ENCODE measurements at regions not wholly inside any gene's neighbourhood (a gene's known extent, or its start where the extent isn't known, plus 50 kb on each side); places are given as distances from the start of the nearest gene placed in this dataset.

DNA sequence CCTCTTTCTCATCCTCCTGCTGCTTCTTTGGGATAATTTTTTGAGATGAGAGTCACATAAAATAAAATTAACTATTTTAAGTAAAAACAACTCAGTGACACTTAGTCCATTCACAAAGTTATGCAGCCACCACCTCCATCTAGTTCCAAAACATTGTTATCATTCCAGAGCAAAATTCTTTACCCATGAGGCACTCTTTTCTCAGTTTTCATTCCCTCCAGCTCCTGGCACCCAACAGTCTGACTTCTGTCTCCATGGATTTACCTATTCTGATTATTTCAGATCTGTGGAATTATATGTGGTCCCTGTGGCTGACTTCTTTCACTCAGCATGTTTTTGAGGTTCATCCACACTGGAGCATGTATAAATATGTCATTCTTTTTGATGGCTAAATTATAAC lies 239.9 kb upstream of the DYNLRB2 start:
- no peak for DNase-seq (ENCODE audit: low read depth)

DNA sequence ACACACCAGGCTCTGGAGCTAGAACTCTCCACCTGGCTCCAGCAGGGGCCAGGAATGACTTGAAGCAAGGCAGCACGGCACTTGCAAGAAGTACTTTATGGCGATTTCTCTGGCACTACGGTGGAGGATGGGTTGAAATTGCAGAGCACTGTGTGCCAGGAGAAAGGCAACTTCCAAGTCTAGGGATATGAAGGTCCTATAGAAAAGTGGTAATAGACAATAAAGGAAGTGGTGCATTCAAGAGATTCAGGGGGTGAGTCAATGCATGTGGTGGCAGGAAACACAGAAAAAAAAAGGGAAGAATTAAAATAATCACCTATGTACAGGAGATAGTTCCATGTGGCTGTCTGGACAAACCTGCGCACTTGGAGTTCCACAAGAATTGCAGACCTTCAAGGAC lies 240.3 kb upstream of the DYNLRB2 start:
- DNase-seq (ENCODE audit: low read depth): no peak

DNA sequence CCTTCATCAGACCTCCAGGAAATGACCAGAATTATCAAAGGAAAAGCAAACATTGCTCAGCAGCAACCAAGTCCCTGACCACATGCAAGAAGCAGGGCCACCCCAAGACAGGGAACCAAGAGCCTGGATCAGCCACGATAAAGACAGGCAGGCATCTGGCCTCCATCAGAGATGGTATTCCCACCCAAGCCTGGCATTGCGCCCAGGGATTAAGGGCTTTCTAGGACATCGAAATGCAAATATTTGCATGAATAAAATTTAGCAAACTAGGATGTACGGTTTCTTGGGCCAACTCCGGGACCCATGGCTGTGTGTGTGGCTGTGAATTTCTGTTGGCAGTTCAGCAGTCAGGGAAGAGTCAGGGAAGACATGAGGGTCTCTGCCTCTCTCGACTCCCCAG lies 241.4 kb upstream of the DYNLRB2 start:
- DNase-seq (ENCODE audit: low read depth): no peak

DNA sequence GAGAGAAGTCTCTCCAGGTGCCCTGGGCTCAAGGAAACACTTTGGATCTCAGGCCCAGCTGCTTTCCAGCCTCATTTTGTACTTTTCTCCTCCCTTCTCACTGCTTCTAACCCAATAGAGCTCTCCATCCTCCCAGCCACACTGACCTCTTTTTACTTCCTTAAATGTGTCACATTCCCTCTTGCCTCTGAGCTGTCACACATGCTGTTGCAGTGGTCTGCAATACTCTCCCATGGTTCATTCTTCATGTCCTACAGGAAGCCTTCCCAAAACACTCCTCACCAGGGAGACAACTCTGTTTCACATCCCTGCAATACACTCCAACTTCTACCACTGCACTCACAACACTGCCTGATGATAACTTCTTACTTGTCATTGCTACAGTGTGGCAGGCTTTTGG lies 242.1 kb upstream of the DYNLRB2 start:
- no peak for DNase-seq (ENCODE audit: low read depth)

DNA sequence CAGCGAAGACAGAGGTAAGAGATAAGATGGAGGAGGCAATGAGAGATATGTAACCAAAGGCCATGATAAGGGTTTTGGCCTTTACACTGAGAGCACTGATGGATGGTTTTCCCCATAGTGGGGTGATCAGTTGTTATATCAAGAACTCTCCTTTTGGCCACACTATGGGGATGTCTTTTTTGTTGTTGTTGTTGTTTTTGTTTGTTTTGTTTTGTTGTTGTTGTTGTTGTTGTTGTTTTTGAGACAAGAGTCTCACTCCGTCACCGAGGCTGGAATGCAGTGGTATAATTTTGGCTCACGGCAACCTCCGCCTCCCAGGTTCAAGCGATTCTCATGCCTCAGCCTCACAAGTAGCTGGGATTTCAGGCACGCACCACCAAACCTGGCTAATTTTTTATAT lies 244.8 kb upstream of the DYNLRB2 start:
- DNase-seq (ENCODE audit: low read depth): no peak

DNA sequence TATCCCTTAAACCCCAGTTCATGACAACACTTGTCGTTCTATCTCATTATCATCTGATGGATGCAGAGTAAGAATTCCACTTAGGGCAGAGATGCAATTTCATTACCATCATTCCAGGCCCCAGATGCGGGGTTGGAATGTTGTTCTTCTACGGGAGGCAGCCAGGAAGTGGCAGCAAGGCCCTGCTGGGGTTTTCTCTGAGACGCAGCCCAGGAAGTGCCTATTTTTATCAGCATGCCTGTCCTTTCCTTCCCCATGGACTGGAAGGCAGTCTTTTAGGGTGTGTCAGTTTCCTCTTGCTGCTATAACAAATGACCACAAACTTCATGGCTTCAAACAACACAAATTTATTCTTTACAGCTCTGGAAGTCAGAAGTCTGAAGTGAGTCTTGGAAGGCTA lies 246.6 kb upstream of the DYNLRB2 start:
- DNase-seq (ENCODE audit: low read depth): no peak

DNA sequence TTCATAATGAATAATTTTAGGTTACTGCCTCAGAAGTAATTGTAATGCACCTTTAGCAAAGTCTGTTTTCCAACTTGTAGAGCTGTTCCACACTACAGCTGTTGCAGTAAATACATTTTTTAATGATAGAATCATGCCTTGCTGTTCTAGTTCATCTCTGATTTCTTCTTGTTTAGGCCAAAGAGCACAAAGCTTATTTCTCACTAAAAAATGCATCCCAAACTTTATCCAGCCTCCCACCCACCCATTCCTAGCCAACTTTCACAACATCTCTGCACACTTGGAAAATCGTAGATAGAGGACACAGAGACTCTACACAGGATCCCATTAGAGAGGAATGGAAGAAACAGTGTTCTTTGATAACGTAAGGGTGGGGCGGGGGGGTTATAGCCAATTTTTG lies 252.2 kb upstream of the DYNLRB2 start:
- DNase-seq (ENCODE audit: low read depth): no peak

DNA sequence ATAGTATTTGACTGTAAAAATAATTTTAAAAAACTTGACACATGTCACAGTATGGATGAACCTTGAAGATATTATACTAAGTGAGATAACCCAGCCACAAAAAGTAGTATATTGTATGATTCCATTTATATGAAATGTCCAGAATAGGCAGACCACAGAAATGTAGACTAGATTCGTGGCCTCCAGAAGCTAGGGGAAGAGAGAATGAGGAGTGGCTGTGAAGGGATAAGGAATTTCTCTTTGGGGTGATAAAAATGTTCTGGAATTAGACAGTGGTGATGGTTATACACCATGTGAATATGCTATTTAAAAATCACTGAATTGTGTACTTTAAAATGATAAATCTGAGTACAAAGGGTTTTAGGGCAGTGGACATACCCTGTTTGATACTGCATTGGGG lies 253.1 kb upstream of the DYNLRB2 start:
- no peak for DNase-seq (ENCODE audit: low read depth)

DNA sequence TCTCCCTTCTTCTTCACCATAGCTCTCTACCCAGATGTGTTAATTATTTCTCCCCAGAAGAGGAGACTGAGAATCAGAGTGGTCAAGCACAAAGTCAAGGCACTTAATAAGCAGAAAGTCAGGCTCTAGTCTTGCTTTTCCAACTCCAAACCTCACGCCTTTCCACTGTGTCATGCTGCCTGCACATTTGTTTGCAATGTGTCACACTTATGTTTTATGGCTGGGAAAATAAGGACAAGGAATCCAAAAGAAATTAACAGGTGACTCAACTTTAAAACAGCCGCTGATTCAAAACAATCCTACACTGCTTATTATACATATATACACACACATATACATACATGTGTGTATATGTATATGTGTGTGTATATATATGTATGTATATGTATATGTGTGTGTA lies 255.7 kb upstream of the DYNLRB2 start:
- no peak for DNase-seq (ENCODE audit: low read depth)

DNA sequence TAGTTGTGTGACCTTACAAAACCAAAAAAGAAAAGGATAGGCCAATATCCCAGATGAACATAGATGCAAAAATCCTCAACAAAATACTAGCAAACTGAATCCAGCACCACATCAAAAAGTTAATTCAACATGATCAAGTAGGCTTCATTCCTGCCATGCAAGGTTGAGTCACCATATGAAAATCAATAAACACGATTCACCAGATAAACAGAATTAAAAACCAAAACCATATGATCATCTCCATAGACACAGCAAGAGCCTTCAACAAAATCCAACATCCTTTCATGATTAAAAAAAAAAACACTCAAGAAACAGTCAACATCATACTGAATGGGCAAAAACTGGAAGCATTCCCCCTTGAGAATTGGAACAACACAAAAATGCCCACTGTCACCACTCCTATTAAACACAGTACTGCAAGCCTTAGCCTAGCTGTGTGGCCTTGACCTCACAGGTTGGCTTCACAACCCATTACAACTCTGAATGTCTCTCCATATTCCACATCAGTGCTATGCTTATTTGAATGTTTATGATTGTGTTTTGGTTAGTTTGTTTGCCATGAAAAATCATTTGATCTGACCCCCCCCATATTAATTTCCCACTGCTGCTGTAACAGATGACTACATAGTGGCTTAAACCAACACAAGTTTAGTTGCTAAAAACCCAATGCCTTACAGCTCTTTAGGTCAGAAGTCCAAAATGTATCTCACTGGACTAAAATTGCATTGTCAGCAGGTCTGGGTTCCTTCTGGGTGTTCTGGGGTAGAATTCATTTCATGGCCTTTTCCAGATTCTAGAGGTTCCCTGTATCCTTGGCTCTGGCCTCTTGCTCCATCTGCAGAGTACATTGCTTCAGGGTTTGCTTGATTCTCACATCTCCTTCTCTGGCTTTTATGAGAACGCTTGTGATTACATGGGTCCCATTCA lies 257.1 kb upstream of the DYNLRB2 start:
- DNase-seq (ENCODE audit: low read depth): no peak

DNA sequence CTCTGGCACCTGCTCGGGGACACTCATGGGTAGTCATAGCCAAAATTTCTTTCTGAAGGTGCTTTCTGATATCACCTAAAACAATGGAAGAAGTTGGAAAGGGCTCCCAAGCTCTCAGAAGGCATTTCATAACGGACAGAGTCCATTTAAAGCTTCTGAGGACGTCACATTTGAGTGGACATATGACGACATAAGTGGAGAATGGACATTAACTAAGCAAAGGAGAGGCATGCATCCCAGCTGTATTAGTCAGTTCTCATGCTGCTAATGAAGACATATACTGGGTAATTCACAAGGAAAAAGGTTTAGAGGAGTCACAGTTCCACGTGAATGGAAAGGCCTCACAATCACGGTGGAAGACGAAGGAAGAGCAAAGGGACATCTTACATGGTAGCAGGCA lies 260.2 kb upstream of the DYNLRB2 start:
- no peak for DNase-seq (ENCODE audit: low read depth)

DNA sequence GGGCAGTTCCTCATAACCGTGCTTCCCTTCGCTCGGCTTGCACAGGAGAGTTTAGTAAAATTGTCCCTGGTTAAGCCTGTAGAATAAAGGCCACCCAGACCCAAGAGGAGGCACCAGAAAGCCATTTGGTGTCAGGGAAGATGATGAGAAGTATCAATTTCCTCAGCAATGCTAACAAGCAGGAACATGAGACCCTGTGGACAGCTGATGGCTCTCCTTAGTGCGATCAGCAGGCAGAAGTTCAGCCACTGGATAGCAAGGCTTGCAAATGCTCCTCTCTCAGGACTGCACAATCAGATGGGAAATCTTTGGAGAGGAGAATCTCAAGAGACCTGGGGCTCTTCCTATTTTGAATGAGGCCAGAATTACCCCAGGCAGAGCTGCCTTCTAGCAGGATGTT lies 261.1 kb upstream of the DYNLRB2 start:
- DNase-seq (ENCODE audit: low read depth): no peak

DNA sequence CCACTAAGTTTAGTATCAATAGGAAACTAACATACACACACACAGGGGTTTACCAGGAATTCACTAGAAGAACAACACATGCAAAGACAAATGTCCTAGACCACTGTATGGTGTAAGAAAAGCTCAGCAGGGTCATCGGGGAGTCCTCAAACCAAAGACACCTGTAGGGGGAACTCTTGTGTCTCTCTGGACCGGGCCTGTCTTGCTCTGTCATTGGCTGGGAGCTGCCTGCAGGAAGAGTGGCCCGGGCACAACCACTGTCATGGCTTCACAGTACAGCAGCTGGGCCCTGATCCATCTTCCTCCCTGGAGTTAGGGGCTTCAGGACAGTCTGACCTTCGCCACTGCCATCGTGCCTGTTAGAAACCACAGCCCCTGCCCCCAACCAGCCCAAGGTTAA lies 263.6 kb upstream of the DYNLRB2 start:
- no peak for DNase-seq (ENCODE audit: low read depth)

DNA sequence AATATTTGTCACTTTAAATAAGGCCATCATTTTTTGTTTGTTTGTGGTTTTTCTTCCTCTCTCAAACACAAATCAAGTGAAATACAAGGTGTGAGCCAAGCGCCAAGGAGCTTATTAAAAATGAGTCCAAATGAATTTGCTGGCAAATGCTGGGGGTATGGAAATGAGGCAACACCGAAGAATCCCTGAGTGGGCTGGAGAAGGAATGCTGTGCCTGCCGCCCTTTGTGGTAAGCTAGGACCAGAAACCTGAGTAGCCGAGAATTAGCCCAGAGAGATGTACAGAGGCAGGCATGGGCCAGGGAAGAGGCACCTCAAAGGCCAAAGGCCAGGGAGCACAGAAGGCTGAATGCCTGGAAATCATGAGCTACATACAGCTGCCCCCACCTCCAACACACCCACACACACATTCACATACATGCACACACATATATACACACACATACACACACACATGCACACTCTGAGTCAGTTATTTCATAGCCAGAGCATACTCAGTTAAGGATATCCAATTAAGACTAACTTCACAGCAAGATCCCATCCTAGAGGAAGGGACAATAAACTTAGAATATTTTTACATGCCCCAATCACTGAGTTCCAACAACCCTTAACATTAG lies 266.1 kb upstream of the DYNLRB2 start:
- DNase-seq (ENCODE audit: low read depth): no peak

DNA sequence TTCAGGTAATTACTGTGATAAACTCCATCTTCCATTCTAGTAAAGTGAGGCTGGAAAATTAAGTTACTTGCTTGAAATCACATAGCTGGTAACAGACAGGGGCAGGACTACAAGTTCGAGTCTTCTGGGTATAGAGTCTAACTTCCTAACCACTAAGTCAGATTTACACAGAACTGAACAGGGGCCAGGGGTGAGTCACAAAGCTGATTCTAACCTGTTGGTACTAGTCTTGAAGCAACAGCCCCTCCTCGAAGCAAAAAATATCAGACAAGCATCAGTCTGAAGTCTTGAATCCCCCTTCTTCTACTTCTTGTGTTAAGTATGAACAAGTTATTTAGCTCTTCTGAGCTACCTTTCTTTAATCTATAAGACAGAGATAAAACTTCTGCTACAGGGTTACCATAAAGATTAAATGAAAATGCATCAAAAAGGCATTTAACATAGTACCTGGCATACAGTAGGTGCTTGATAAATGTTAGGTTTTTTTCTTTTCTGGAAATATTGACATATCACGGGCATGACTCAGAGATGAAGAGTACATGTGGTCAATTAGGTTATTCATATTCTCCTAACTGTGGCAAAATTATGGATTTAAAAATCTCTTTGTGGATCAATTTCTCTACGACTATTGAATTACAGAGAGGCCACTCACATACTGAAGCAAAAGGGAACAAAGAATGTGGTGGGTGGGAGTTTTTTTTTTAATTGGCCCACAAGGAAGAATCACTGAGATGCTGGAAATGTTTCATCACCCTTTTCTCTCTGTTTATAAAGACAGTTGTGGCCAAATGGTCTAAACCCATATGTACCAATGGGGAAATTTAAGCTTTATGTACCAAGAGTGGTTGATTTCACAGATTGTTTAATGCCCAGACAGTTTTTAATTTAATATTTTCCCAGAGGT lies 266.9 kb upstream of the DYNLRB2 start:
- DNase-seq (ENCODE audit: low read depth): no peak

DNA sequence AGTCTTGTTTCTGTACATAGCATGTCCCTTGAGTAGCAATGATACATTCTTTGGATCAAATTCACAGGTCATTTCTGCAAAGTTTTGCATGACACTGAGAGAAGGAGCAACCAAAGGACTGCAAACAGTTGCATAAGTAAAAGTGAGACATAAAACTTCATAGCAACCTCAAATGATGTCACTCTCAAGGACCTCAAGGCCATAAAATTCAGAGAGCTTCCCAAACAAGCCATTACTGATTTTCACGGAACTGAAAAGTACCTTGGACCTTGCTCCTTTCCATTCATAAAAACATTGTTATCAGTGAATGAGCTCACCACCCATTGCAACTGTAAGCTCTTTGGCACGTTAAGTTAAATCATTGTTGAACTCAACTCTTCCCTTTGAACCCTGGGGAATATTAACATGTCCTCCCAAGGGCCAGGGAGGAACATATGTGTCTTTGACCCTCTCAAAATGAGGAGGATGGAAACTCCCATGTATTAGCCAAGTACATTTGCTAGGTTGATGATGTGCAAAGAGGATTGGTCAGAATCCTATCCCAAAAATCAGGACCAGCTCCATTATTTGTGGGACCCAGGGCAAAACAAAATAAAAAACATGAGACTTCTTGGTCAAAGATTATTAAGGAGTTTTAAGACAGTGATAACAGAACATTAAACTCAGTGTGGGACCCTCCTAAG lies 275.0 kb upstream of the DYNLRB2 start:
- DNase-seq (ENCODE audit: low read depth): no peak

DNA sequence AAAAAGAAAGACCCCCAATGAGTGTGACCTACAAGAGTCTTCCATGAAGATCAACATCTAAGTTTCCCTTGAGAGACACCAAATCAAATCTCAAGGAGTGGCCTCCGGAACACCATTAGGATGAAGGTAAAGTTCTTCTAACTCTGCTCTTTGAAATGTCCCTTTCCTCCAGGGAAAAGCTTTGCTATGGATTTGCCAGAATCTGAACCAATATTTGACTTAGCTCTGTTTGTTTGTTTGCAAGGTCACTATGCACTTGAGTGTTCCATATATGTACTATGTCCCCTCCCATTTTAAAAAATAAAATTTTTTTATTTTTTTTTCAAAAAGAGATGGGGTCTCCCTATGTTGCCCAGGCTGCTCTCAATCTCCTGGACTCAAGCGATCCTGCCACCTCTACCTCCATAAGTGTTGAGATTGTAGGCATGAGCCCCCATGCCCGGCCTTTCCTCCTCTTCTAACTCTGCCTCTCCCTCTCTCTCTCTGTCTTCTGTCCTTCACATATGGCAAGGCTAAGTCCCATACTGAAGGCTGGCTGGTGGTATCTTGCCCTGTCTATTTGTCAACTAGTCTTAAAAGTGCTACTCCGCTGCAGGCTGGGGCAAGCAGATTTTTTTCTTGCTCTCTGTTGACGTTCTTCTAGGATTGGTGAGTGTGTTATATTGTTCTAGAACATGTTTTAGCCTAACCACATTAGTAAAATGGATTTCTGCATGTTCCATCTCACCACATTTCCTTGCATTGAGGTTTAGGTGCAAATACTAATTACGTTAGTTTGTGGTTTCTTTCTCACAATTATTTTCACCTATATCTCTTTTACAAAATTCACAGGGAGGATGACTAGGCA lies 276.7 kb upstream of the DYNLRB2 start:
- DNase-seq (ENCODE audit: low read depth): no peak

DNA sequence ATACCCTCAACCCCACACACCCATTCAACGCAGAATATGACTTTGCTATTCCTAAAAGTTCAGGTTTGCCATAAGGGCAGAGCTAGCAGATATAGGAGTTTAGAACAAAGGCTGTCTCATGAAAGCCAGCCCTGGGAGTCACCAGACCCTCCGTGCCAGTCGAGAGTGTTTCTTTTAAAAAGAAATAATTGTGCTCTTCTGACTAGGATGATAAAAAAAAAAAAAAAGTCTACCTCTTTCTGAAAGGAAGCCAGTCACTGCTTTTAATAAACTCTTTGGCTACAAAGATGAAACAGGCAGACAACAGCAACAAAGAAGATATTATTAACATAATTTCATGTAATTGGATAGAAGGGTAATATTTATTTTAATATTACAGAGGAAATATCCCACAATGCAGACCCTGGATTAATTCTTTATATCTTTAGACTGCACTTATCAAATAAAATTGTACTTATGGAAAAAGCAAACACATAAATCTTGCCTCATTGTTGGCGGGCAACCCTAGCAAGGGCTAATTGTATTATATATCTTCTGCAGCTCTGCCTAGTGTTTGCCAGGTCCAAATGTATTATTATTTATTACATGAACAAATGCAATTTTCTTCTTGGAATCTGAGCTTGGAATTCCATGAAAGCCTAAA lies 277.5 kb upstream of the DYNLRB2 start:
- no peak for DNase-seq (ENCODE audit: low read depth)

DNA sequence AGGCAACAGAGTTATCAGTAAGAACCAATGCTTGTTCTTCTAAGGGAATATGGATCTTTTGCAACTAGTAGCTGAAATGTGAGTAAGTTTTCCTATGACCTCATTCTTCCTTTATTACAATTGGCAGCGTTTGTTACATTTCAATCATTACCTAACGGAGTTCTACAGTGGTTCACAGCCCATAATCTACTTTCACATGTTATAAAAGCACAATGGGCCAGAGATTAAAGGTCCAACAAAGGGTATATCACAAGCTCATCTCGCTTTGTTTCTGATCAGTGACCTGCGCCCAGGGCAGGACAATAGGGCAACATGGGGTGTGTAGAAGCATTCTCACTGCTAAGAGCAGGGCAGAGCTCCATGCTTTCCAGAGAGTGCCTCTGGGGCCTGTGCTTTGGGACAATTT lies 279.9 kb upstream of the DYNLRB2 start:
- DNase-seq (ENCODE audit: low read depth): no peak

DNA sequence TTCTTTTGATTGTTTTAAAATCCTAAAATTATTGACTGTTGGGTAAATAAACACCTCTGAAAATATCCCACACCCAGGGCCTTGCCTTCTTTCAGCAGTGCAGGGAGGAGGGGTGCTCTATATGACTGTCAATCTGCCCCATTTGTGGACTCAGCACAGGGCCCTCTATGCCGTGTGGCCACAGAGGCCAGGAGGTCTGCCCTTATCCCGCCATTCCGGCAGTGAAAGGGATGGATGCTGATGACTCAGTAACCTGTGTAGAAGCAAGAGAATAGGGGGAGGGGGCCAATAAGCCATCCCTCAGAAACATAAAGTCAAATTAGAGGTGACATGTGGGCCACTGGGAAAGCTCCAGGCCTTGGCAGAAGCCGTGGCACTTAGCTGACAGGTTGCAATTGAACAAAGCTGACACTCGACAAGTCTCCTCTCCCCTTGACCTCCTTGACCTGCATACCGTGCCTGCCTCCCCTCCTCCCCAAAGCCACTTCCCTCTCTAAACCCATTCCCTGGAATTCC lies 281.4 kb upstream of the DYNLRB2 start:
- no peak for DNase-seq (ENCODE audit: low read depth)
